Pons (tissue), 1 donor: ENCODE measurements at regions not wholly inside any gene's neighbourhood (a gene's known extent, or its start where the extent isn't known, plus 50 kb on each side); places are given as distances from the start of the nearest gene placed in this dataset.
"Not testable (repeated sequence)": the region's sequence is repeated elsewhere in the genome, so short reads cannot be mapped to it uniquely, and the experiment has no call there.

Source experiments
- DNase-seq: peaks from one replicate; pipeline ENCODE4 v3.0.0-alpha.2; 2016; ENCODE audit warnings: low spot score

DNA sequence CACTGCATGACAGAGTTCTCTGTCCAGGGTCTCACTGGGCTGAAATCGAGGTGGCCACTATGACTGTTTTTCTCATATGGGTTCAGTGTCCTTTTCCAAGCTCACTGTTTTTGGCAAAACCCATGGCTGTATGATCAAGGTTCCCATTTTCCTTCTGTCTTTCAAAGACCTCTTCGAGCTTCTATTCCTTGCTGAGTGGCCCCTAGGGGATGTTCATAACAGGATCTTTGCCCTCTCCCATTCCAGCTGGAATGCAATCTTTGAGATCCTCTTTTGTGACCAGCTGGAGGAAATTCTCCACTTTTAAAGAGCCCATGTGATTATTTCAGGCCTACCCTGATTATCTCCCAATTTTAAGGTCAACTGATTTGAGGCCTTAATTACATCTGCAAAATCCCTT lies 572.5 kb upstream of the SLC10A2 start:
- no peak for DNase-seq

DNA sequence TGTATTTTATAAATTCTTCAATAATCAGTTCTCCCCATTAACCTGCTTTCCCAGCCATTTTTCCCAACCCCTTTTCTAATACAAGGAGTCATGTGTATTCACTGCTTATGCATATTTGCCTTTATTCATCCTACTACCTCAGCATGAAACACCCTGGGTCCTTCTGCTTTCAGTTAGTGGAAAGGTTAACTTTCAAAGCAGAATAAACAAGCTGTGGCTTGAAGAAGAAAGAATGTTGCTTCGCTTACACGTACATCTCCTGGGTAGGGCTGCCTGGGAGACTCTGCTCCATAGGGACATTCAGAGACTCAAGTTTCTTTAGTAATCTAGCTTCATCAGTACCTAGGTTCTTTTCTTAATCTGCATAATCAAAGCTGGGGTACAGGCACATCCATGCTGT lies 567.8 kb upstream of the SLC10A2 start:
- DNase-seq, result no peak

DNA sequence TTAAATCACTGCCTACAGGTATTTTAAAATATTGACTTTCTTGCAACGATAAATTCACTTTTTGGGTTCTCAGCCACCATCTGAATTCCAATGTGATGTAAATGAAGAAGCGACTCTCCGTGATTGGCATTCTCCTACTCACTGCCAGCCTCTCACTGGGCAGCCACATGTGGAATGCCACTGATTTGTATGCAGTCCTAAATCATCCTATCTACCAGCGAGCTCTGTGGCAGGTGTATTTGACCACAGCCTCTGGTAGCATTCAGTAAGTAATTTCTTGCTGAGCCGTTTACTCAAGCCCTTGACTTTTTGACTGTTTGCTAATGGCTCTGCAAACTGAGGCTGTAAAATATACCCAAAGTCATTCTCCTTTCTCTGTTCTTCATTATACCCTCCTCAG lies 559.0 kb upstream of the SLC10A2 start:
- no peak for DNase-seq

DNA sequence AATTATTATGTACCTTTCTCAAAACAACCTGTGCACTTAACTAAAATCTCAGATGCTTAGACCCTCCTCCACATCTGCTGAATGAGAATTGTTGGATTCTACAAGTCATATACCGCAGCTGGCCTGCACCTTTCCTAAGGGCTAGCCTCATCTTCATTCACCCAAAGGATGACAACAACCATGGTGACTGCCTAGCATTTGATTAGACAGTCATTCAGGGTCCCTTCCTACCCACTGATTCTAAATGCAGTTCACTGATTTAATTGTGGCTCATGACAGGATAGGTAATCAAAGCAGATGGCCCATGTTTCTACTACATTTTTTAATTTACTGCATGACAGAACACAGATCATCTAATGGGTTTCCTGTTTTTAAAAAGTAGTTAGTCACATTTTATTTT lies 551.9 kb upstream of the SLC10A2 start:
- no peak for DNase-seq

DNA sequence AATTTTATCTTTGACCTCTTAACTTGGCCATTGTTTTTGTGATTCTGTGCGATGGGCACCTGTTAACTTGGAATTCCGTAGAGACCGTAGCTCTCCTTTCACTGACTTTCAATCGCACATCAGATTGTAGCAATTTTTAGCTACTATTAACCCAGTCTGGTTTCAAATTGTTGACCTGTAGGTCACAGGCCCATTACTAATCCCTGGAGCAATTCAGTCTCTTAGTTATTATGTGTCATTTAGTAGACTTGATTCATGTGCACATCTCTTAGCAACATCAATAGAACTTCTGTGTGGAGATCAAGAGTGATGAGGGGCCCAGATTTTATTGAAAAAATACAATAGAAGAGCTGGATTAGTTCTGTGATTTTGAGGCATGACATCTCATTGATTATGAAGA lies 549.6 kb upstream of the SLC10A2 start:
- DNase-seq, result no peak

DNA sequence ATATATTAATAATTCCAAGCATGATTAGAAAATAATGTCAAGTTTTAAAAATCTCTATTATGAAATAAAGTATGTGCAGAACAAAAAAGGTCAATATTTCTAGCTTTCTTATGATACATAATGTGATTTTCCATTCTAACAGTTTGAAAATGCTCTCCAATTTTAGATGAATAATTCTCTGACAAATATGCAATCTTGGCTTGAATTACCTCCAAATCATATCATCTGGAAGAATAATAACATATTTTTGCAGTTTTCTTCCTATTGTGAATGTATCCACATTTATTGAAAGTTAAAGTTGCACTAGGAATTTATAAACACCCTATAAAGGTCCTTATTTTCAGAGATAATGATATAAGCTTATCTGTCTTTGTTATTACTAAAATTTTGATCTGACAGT lies 548.5 kb upstream of the SLC10A2 start:
- no peak for DNase-seq

DNA sequence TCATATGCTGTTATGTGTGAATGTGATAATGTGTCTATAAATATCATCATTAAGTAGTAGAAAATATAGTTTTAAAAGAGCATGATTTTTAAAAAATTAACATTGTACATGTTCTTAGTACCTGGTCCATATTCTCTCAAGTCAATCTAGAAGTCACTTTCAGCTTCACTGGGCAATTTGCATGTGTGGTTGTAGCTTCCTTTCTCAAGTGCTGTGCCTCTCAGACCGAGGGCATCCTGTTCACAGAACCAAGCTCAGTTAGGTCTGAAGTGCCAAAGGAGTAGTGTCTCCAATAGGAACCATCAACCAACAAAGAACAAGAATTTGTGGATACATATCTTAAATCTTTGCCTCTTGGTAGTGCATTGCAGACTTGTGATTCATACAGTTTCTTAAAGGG lies 541.8 kb upstream of the SLC10A2 start:
- DNase-seq, result no peak

DNA sequence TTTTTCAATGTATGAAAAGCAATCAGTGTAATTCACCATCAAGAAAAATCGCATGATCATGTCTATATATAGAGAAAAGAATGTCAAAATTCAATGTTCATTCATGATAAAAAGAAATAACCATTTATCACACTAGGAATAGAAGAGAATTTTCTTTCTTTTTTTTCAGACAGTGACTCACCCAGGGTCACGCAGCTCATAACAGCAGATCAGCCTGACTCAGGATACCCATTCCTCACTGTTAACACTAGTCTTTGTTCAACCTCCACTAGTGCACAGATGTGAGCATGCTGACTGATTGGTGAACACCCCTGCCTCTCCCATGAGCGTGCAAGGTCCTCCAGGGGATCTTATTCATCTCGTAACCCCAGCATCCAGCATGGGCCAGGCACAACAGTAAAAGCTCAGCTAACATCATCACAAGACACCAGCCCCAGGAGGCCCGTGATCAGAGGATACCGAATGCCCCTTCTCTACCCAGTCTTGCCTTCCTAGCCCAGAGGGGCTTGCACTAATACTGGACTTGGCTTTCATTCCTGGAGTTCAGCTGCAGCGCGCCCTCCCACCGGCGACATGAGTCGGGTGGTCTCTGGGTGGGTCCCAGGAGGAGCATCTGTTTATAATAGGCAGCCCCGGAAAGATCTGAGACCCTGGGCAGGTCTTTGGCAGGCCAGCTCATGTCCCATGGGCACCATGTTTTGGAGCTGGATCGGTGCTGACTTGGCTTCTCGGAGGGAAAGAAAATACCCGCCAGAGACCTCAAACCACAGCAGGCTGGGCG lies 539.5 kb upstream of the SLC10A2 start:
- DNase-seq, result no peak

DNA sequence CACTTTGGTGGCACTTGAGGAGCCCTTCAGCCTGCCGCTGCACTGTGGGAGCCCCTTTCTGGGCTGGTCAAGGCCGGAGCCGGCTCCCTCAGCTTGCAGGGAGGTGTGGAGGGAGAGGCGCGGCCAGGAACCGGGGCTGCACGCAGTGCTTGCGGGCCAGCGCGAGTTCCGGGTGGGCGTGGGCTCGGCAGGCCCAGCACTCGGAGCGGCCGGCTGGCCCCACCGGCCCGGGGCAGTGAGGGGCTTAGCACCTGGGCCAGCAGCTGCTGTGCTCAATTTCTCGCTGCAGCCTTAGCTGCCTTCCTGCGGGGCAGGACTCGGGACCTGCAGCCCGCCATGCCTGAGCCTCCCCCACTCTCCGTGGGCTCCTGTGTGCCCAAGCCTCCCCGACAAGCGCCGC lies 533.7 kb upstream of the SLC10A2 start:
- not testable (repeated sequence) for DNase-seq

DNA sequence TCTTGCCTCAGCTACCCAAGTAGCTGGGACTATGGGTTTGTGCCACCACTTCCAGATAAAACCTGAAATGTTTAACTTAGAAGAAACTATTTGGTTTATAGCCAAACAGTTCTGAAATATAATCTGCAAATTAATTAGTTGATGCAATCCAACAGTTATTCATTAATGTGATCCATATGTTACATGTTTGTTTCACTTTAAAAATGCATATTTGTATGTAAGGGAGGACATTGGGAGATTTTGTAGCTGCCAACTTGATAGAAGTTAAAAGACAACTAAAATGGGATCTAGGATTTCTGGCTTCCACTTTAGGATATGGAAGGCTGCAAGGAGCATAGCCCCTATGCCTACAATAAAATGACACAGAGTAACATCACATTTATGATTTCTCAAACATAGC lies 532.5 kb upstream of the SLC10A2 start:
- no peak for DNase-seq

DNA sequence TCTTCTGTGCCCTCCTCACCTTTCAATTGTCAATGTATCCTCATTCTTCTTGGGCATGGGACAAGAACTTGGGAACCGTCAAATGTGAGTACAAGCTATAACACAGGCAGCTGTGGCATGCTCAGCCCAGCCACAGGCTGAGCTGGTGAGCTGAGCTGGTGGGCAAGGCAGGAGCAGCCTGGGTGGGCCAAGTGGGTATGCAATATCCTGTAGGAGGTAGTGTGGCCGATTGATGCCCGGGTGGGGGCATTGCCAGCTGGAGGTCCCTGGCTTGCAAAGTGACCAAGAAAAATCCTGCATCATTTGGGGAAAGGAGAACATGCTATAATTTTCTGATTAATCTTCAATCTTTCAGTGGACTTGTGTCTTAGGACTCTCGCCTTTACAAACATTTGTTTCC lies 507.2 kb upstream of the SLC10A2 start:
- no peak for DNase-seq

DNA sequence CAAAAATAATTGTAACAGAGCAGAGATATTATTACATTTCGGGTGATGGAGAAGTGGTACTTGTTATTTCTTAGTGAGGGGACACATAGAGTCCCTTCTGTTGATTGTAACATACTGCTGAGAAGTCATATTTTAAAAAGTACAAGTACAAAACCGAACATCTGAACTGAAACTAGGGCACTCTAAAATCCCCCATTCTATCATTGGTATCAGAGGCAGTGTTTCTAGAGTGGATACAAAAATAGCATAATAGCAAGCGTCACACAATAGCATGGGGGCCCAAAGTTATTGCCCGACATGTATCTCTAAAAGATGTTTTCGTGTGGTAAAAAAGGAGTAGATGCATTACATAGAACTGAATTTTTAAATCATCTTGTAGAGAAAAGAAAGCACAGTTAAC lies 502.1 kb upstream of the SLC10A2 start:
- DNase-seq, result no peak

DNA sequence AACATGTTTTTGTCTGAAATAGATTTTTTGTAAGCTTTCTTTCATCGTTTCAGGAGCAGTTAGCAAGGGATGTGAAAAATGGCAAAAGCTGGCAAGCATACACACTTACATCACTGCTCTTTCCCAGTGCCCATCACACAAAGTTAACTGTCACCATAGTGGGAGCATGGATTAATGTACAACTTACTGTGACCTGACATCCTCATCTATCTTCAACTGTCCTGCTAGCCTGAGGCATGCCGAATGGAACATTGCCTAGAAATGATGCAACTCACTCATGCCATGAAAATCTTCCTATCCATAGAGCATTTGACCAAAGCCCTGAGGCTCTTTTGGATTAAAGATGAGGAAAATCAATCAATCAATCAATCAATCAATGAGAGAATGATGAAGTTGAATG lies 491.7 kb upstream of the SLC10A2 start:
- DNase-seq, result no peak

DNA sequence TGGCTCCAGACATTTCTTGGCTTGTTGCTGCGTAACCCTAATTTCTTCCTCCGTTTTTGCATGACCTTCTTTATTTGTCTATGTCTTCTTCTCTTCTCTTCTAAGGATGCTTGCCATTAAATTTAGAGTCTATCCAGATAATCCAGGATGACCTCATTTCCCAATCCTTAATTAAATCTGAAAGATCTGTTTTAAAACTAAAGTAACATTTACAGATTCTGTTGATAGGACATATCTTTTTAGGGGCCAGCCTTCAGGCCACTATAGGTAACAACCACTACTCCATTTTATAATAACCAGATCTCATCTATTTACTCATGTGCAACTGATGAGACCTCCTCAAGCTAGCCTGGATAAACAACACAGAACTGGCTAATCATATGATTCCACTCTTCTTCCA lies 490.5 kb upstream of the SLC10A2 start:
- no peak for DNase-seq

DNA sequence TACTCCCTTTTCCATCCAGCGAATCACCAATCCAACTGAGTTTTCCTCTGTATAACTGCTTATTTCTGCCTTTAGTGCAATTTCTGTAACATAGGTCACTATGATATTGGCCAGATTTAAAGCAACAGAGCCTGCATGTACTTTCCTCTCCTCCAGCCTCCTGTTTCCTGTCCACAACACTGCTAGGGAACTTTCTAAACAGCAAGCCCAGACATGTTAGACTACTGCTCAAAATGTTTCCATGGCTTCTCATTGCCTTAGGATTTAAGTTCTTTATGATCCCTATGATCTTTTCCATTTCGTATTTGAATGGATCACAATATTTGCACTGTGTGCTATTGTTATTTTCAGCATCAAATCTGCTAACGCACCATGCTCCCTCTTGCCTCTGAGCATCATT lies 481.7 kb upstream of the SLC10A2 start:
- no peak for DNase-seq

DNA sequence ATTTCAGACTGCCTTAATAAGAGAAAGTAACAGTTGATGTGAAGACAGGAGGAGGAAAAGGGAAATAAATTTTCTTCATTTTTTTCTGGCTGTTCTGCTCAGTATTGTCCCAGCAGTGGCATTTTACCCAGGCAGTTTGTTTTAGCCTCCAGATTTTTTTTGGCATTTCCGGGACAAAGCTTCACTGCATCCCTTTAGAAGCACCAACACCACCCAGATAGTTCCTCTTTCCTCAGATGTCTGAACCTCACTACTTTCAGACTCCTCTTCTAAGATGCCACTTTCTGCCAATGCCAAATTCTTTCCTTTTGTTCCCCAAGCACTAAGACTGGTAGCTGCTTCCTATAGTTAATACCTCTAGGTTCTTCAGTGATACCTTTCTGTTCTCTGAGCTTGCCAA lies 480.1 kb upstream of the SLC10A2 start:
- DNase-seq, result no peak

DNA sequence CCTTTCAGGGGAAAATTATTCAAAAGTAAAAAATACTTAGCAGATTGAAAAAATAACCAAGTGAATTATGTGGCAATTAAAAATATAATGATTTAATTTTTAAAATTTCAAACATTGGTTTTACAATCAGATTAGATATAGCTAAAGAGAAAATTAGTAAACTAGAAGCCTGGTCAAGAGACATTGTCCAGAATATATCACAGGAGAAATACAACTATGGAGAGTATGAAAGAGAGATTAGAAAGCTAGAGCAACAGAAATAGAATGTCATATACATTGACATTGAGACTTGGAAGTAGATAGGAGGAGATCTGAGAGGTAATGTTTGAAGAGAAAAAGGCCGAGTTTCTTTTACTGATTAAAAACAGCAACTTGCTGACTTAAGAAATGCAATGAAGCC lies 476.4 kb upstream of the SLC10A2 start:
- DNase-seq, result no peak

DNA sequence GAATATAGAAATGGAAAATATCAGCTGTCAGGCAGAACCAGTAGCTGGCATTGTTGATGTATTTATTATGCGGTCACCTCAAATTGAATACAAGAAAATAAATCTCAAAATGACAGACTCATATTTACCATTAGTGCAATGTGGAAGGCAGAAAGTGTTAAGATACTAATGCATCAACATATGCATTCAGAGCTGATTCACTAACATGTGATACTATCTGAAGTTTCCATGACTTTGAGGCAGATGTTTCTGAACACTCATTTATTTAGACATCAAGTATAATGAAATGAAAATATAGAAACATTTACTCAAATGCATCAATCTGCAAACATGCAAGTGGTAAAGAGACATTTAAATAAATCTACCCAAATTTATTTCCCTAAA lies 474.2 kb upstream of the SLC10A2 start:
- DNase-seq, result no peak

DNA sequence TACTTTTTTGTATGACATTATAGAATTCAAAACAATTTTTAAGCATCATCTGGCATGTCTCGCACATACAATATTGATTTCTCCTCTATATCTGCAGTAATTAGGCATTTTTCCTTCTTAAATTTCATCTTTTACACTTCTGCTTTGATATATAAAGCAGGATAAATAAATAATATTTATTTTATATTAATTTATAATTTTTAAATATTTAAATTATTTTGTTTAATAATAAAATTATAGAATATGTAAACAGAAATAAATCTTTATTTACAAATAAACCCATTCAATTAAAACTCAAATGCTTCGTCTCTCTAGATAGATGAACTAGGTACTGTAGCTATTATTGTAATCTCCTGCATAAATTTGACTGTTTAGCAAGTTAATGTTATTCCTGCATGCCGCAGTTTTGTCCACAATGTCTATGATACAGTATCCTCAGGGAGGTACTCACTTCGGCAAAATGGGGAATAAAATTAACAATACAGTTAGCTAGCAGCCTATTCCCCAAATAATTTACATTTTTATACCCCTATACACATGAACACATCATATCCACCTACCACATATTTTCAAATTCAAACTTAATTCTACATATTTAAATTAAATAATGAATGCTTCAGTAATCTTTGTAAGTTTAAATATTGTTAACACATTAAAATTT lies 473.6 kb upstream of the SLC10A2 start:
- DNase-seq, result no peak

DNA sequence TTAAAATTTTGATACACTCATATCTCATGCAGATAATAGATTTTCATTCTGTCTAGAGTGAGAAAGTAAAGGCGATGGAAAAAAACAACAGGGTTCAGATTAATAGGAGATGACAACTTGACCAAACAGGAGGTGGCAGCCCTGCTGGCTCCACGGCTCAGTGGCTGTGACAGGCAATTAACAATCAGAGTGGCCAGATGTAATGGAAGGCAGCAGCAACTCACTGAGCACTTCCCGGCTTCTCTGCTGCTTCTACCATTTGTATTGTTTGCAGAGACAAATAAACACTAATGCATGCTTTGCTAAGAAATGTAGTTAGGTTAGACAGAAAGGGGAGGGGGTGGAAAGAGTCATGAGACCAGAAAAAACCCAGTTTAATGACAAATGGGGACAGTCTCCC lies 473.0 kb upstream of the SLC10A2 start:
- DNase-seq, result peak; percentile 37

DNA sequence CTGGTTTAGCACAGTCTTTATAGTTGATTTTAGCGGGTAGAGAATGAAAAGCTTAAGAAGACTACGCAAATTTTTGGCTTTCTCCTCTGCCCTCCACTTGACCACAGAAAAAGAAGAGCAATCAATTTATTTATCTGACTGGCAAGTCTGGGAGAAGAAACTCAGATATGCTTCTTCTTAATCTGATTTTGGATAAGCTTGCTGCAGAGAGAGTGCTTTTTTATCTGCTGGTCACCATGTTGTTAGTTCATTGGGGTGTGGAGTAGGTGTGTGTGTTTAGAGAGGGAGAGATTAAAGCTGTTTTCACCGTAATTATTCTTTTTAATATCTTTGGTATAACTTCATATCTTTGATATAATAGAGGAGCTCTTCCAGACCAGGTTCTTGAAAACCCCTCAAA lies 471.4 kb upstream of the SLC10A2 start:
- DNase-seq, result no peak

DNA sequence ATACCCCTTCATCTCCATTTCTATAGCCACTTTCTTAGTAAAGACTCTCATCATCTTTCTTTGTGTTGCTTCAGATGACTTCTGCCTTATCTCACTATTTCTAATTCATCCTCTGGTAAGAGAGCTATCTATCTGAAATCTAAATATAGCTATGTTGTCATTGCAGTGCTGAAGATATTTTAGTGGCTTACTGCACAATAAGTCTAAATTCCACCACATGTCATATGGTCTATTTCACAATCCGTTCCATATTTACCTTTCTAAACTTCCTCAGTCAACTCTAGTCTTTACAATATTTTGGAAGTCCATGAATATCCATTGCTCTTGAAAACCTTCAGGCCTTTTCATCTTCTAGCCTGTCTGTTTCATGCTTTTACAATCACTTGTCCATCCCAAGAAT lies 465.1 kb upstream of the SLC10A2 start:
- DNase-seq, result no peak

DNA sequence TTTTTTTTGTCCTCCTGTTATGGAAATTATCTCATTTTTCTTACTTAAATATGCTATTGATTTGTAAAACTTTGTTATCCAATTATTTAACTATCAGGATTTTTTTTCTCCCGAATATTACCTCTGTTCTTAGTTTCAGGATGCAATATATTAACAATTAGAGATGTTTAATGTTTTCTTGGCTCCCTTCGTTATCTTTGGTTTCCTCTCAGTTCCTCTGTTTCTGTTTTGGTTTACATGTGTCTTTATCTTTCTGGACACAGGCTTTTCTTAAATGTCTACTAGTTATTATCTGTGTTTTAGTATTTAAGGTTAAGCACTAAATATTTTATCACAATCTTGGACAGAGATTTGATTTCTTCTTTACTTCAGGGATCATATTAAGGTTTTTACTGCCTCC lies 462.2 kb upstream of the SLC10A2 start:
- DNase-seq, result no peak

DNA sequence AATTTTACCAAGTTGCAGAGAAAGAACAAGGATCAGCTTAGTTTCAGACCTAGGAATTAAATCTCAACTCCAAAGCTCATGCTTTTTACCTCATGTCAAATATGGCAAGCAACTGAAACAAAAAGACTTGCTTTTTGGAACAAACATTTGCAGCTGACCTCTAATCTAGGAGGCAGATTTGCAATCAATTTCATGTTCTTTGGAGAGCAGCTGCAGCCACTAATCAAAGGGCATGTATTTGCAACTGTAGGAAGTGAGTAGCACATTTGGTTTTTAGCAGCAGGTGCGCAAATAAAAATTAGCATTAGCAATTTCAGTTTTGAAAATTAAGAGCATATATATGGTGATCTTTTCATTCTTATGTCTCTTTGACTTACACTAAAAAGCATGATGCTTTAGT lies 459.3 kb upstream of the SLC10A2 start:
- no peak for DNase-seq
